HEK293 (cell line): ENCODE measurements at regions not wholly inside any gene's neighbourhood (a gene's known extent, or its start where the extent isn't known, plus 50 kb on each side); places are given as distances from the start of the nearest gene placed in this dataset.

Experiments
- CTCF ChIA-PET: fragments of 350-600 bp; formaldehyde crosslinking; extraction: SDS; loops from one replicate; lab custom pipeline; 2021; ENCODE audit warnings: antibody characterized with exemption; lab: Yijun Ruan, JAX
- POLR2A ChIA-PET: fragments of 300-600 bp; formaldehyde crosslinking; extraction: SDS; loops from one replicate; lab custom pipeline; 2020; ENCODE audit warnings: antibody characterized with exemption, inconsistent platforms; lab: Yijun Ruan, JAX
- H3K27ac ChIP-seq: fragments of 200-500 bp; sonication (Bioruptor generic); 2 replicates; pipeline ENCODE4 v1.5.1; 2014; ENCODE audit warnings: low read depth, low read length, control low read depth, inconsistent platforms; ENCODE audit errors: extremely low read depth
- H3K36me3 ChIP-seq, 2 experiments: fragments of 200-500 bp in 1 of 2; sonication (Bioruptor generic) in 1 of 2; 1 replicate in 1 of 2; 2 replicates in 1 of 2; pipeline ENCODE4 v1.5.1; 2014 to 2017; ENCODE audit warnings: inconsistent platforms in 2 of 2, low read length in 2 of 2; ENCODE audit not compliant: control insufficient read depth in 2 of 2, insufficient read depth in 1 of 2
- H3K4me1 ChIP-seq: fragments of 200-500 bp; sonication (Bioruptor generic); 2 replicates; pipeline ENCODE4 v1.5.1; 2014; ENCODE audit warnings: mild to moderate bottlenecking, low read length, inconsistent platforms; ENCODE audit not compliant: control insufficient read depth, insufficient read depth
- H3K4me3 ChIP-seq: 2 replicates; pipeline ENCODE4 v1.5.1; 2011; ENCODE audit warnings: low read depth, mild to moderate bottlenecking, control low read depth, low read length, moderate library complexity
- H3K9me3 ChIP-seq: fragments of 200-500 bp; sonication (Bioruptor generic); 2 replicates; pipeline ENCODE4 v1.5.1; 2014; ENCODE audit warnings: low read depth, low read length, inconsistent platforms; ENCODE audit not compliant: control insufficient read depth, insufficient read depth
- ATF2 ChIP-seq: fragments of 450-650 bp; formaldehyde crosslinking; IDR thresholded peaks from 2 replicates; pipeline ENCODE4 v1.5.1; 2016; ENCODE audit warnings: missing biosample characterization, missing genetic modification characterization, low read depth
- EGR2 ChIP-seq: fragments of 450-650 bp; formaldehyde crosslinking; IDR thresholded peaks from 2 replicates; pipeline ENCODE4 v1.5.1; 2016; ENCODE audit warnings: low read depth, missing biosample characterization, missing genetic modification characterization
- HOXA7 ChIP-seq: sonication (generic); formaldehyde crosslinking; IDR thresholded peaks from 2 replicates; pipeline ENCODE4 v1.8.1; 2022; ENCODE audit warnings: missing genetic modification reagents, borderline replicate concordance
- KLF1 ChIP-seq: fragments of 450-650 bp; formaldehyde crosslinking; IDR thresholded peaks from 2 replicates; pipeline ENCODE4 v1.5.1; 2016; ENCODE audit warnings: missing biosample characterization, missing genetic modification characterization
- KLF10 ChIP-seq: fragments of 450-650 bp; IDR thresholded peaks from 2 replicates; pipeline ENCODE4 v1.5.1; 2018; ENCODE audit warnings: missing biosample characterization, mild to moderate bottlenecking, missing genetic modification characterization
- KLF16 ChIP-seq: fragments of 450-650 bp; formaldehyde crosslinking; IDR thresholded peaks from 2 replicates; pipeline ENCODE4 v1.5.1; 2017; ENCODE audit warnings: missing biosample characterization, missing genetic modification characterization
- SP2 ChIP-seq: fragments of 450-650 bp; formaldehyde crosslinking; IDR thresholded peaks from 2 replicates; pipeline ENCODE4 v1.5.1; 2016; ENCODE audit warnings: missing biosample characterization, missing genetic modification characterization
- SP7 ChIP-seq: fragments of 450-650 bp; formaldehyde crosslinking; IDR thresholded peaks from 2 replicates; pipeline ENCODE4 v1.5.1; 2016; ENCODE audit warnings: missing biosample characterization, missing genetic modification characterization
- ZFP41 ChIP-seq: fragments of 450-650 bp; formaldehyde crosslinking; IDR thresholded peaks from 2 replicates; pipeline ENCODE4 v1.5.1; 2016; ENCODE audit warnings: missing biosample characterization, missing genetic modification characterization, borderline replicate concordance
- ZNF132 ChIP-seq: fragments of 450-650 bp; formaldehyde crosslinking; IDR thresholded peaks from 2 replicates; pipeline ENCODE4 v1.5.1; 2017; ENCODE audit warnings: missing biosample characterization, missing genetic modification characterization, borderline replicate concordance
- ZNF184 ChIP-seq: fragments of 450-650 bp; IDR thresholded peaks from 2 replicates; pipeline ENCODE4 v1.5.1; 2018; ENCODE audit warnings: missing biosample characterization, mild to moderate bottlenecking, missing genetic modification characterization
- ZNF26 ChIP-seq: fragments of 450-650 bp; formaldehyde crosslinking; IDR thresholded peaks from 2 replicates; pipeline ENCODE4 v1.5.1; 2016; ENCODE audit warnings: missing biosample characterization, missing genetic modification characterization
- ZNF398 ChIP-seq: fragments of 450-650 bp; formaldehyde crosslinking; IDR thresholded peaks from 2 replicates; pipeline ENCODE4 v1.5.1; 2017; ENCODE audit warnings: missing biosample characterization, missing genetic modification characterization
- ZNF416 ChIP-seq: fragments of 450-650 bp; formaldehyde crosslinking; IDR thresholded peaks from 2 replicates; pipeline ENCODE4 v1.5.1; 2016; ENCODE audit warnings: missing biosample characterization, missing genetic modification characterization
- ZNF426 ChIP-seq: fragments of 450-650 bp; formaldehyde crosslinking; IDR thresholded peaks from 2 replicates; pipeline ENCODE4 v1.5.1; 2017; ENCODE audit warnings: missing biosample characterization, missing genetic modification characterization, mild to moderate bottlenecking, inconsistent platforms, moderate library complexity
- ZNF473 ChIP-seq: fragments of 450-650 bp; formaldehyde crosslinking; IDR thresholded peaks from 2 replicates; pipeline ENCODE4 v1.5.1; 2017; ENCODE audit warnings: missing biosample characterization, missing genetic modification characterization
- ZNF514 ChIP-seq: fragments of 450-650 bp; formaldehyde crosslinking; IDR thresholded peaks from 2 replicates; pipeline ENCODE4 v1.5.1; 2016; ENCODE audit warnings: missing biosample characterization, missing genetic modification characterization
- ZNF521 ChIP-seq: fragments of 450-650 bp; formaldehyde crosslinking; IDR thresholded peaks from 2 replicates; pipeline ENCODE4 v1.5.1; 2017; ENCODE audit warnings: missing biosample characterization, mild to moderate bottlenecking, missing genetic modification characterization
- ZNF530 ChIP-seq: fragments of 450-650 bp; formaldehyde crosslinking; IDR thresholded peaks from 2 replicates; pipeline ENCODE4 v1.5.1; 2016; ENCODE audit warnings: low read depth, missing biosample characterization, missing genetic modification characterization
- ZNF596 ChIP-seq: fragments of 450-650 bp; IDR thresholded peaks from 2 replicates; pipeline ENCODE4 v1.5.0; 2018; ENCODE audit warnings: missing biosample characterization, mild to moderate bottlenecking, missing genetic modification characterization, moderate library complexity
- ZNF629 ChIP-seq: fragments of 450-650 bp; formaldehyde crosslinking; IDR thresholded peaks from 2 replicates; pipeline ENCODE4 v1.5.1; 2017; ENCODE audit warnings: missing biosample characterization, missing genetic modification characterization
- ZNF791 ChIP-seq: fragments of 450-650 bp; formaldehyde crosslinking; IDR thresholded peaks from 2 replicates; pipeline ENCODE4 v1.5.1; 2016; ENCODE audit warnings: missing biosample characterization, missing genetic modification characterization
- TF ChIP-seq, protein P1 (sequence below): fragments of 450-650 bp; IDR thresholded peaks from 2 replicates; pipeline ENCODE4 v1.5.1; 2018; ENCODE audit warnings: missing biosample characterization, mild to moderate bottlenecking, missing genetic modification characterization

DNA sequence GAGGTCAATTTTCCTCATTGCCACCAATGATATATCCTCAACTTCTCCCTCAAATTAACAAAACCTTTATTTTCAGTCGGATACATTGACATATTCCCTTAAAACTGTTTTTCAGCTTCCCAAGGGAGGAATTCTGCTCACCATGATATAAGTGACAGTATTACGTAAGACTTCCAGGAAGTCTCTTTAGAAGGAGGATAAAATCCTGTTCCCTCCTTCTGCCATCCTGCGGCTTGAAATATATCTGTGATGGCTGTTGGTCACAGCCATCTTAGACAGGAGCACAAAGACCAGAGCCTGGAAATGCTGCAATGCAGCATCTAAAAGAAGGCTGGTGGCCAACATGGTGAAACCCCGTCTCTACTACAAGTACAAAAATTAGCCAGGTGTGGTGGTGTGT, 270.4 kb downstream of the GPATCH2 start:
- CTCF ChIA-PET = interaction anchor here (0.6 kb wide), 1 partner anchor 506 kb away, joined by 3 read pairs; no protein-coding TSS in a partner anchor
- POLR2A ChIA-PET = no interaction called here
- H3K4me1 ChIP-seq = no peaks in the 10 kb centered on the region

DNA sequence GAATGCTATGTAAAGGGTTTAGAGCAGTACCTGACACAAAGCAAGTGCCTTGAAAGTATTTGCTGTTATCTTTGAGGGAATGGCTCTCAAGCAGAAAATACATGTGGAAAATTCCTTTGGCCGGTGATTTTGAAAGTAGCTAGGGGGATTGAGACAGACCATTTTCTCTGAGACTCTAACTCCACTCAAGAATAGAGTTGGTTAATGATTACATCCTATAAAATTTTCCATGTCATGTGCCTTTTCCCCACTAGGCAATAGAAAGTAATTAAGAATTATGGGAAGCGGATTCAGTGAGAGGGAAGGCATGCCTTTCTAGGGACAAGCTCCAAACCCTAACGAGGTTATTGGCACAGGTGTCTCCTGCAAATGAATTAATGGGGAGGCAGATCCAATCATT, 276.0 kb downstream of the GPATCH2 start:
- no peak overlapping the region for H3K4me3 ChIP-seq
- no peak overlapping the region for H3K27ac ChIP-seq
- H3K36me3 ChIP-seq = no peaks in the 10 kb centered on the region
- POLR2A ChIA-PET = no interaction called here
- H3K9me3 ChIP-seq = no peaks in the 10 kb centered on the region
- CTCF ChIA-PET = no interaction called here
- TF ChIP-seq KLF10 (tag by site-specific recombination) (no peak), ZNF132 (tag by site-specific recombination) (no peak), ZFP41 (tag by site-specific recombination) (no peak), ZNF184 (tag by site-specific recombination) (no peak), KLF16 (no peak), SP7 (no peak), ZNF416 (no peak), HOXA7 (CRISPR knock-in tag) (no peak), ZNF596 (tag by site-specific recombination) (no peak), ZNF521 (no peak), ATF2 (tag by site-specific recombination) (no peak), ZNF398 (tag by site-specific recombination) (no peak), ZNF791 (no peak), EGR2 (tag by site-specific recombination) (no peak), ZNF26 (tag by site-specific recombination) (no peak), KLF1 (no peak), ZNF426 (tag by site-specific recombination) (no peak), SP2 (tag by site-specific recombination) (no peak)
- TF ChIP-seq, protein P1, sequence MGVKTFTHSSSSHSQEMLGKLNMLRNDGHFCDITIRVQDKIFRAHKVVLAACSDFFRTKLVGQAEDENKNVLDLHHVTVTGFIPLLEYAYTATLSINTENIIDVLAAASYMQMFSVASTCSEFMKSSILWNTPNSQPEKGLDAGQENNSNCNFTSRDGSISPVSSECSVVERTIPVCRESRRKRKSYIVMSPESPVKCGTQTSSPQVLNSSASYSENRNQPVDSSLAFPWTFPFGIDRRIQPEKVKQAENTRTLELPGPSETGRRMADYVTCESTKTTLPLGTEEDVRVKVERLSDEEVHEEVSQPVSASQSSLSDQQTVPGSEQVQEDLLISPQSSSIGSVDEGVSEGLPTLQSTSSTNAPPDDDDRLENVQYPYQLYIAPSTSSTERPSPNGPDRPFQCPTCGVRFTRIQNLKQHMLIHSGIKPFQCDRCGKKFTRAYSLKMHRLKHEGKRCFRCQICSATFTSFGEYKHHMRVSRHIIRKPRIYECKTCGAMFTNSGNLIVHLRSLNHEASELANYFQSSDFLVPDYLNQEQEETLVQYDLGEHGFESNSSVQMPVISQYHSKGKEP (tag by site-specific recombination) = no peak
- no peaks in the 10 kb centered on the region for H3K4me1 ChIP-seq

More for the DNA sequence above, 270.4 kb downstream of the GPATCH2 start:
- TF ChIP-seq ZNF530 (tag by site-specific recombination) = no peak
- TF ChIP-seq ZNF629 (tag by site-specific recombination) = no peak
- no peak for TF ChIP-seq ZNF514 (tag by site-specific recombination)
- no peak for TF ChIP-seq ZNF473
- H3K9me3 ChIP-seq = no peaks in the 10 kb centered on the region
- no peak overlapping the region for H3K27ac ChIP-seq
- H3K36me3 ChIP-seq = no peaks in the 10 kb centered on the region
- no peak overlapping the region for H3K4me3 ChIP-seq
